ENCODE measurements at regions not wholly inside any gene's neighbourhood (a gene's known extent, or its start where the extent isn't known, plus 50 kb on each side); places are given as distances from the start of the nearest gene placed in this dataset.
"Not testable (repeated sequence)": the region's sequence is repeated elsewhere in the genome, so short reads cannot be mapped to it uniquely, and the experiment has no call there.

- DNase-seq (ENCODE audit: low read depth): no peak
Measured at GRCh38 chr1:187514110-187514509, 685.4 kb downstream of the PLA2G4A start.

GRCh38 chr1:187516874-187517273 is 688.1 kb downstream of the PLA2G4A start:
- DNase-seq (ENCODE audit: low read depth): peak; percentile 9

- DNase-seq (ENCODE audit: low read depth): no peak
Measured at GRCh38 chr1:187517546-187517945, 688.8 kb downstream of the PLA2G4A start.

- peak; percentile 37 for DNase-seq (ENCODE audit: low read depth)
Measured at GRCh38 chr1:187527346-187527745, 698.6 kb downstream of the PLA2G4A start.

- DNase-seq (ENCODE audit: low read depth): no peak
Measured at GRCh38 chr1:187537936-187538335, 709.2 kb downstream of the PLA2G4A start.

GRCh38 chr1:187549540-187549939 is 720.8 kb downstream of the PLA2G4A start:
- no peak for DNase-seq (ENCODE audit: low read depth)

GRCh38 chr1:187551061-187551460 is 722.3 kb downstream of the PLA2G4A start:
- DNase-seq (ENCODE audit: low read depth): no peak

GRCh38 chr1:187563191-187563590 is 734.4 kb downstream of the PLA2G4A start:
- DNase-seq (ENCODE audit: low read depth): no peak

GRCh38 chr1:187566354-187566753 is 737.6 kb downstream of the PLA2G4A start:
- peak; percentile 22 for DNase-seq (ENCODE audit: low read depth)

GRCh38 chr1:187568067-187568466 is 739.3 kb downstream of the PLA2G4A start:
- DNase-seq (ENCODE audit: low read depth): no peak

GRCh38 chr1:187570166-187570565 is 741.4 kb downstream of the PLA2G4A start:
- no peak for DNase-seq (ENCODE audit: low read depth)

- no peak for DNase-seq (ENCODE audit: low read depth)
Measured at GRCh38 chr1:187577610-187578009, 748.9 kb downstream of the PLA2G4A start.

GRCh38 chr1:187588917-187589316 is 760.2 kb downstream of the PLA2G4A start:
- DNase-seq (ENCODE audit: low read depth): no peak

GRCh38 chr1:187605736-187606135 is 777.0 kb downstream of the PLA2G4A start:
- DNase-seq (ENCODE audit: low read depth): no peak

- not testable (repeated sequence) for DNase-seq (ENCODE audit: low read depth)
Measured at GRCh38 chr1:187615853-187616735, 787.3 kb downstream of the PLA2G4A start.

- not testable (repeated sequence) for DNase-seq (ENCODE audit: low read depth)
Measured at GRCh38 chr1:187616830-187617229, 788.1 kb downstream of the PLA2G4A start.

GRCh38 chr1:187617776-187618175 is 789.0 kb downstream of the PLA2G4A start:
- DNase-seq (ENCODE audit: low read depth): no peak

GRCh38 chr1:187619175-187619574 is 790.4 kb downstream of the PLA2G4A start:
- no peak for DNase-seq (ENCODE audit: low read depth)

GRCh38 chr1:187621951-187622350 is 793.2 kb downstream of the PLA2G4A start:
- peak; percentile 71 for DNase-seq (ENCODE audit: low read depth)

GRCh38 chr1:187622545-187622944 is 793.8 kb downstream of the PLA2G4A start:
- no peak for DNase-seq (ENCODE audit: low read depth)

GRCh38 chr1:187624812-187625545 is 796.2 kb downstream of the PLA2G4A start:
- DNase-seq (ENCODE audit: low read depth): no peak

GRCh38 chr1:187626056-187626455 is 797.3 kb downstream of the PLA2G4A start:
- DNase-seq (ENCODE audit: low read depth): peak; percentile 13

GRCh38 chr1:187627516-187627915 is 798.8 kb downstream of the PLA2G4A start:
- DNase-seq (ENCODE audit: low read depth): no peak

All from M059J (cell line).